ENCODE measurements at regions not wholly inside any gene's neighbourhood (a gene's known extent, or its start where the extent isn't known, plus 50 kb on each side); places are given as distances from the start of the nearest gene placed in this dataset.

DNA sequence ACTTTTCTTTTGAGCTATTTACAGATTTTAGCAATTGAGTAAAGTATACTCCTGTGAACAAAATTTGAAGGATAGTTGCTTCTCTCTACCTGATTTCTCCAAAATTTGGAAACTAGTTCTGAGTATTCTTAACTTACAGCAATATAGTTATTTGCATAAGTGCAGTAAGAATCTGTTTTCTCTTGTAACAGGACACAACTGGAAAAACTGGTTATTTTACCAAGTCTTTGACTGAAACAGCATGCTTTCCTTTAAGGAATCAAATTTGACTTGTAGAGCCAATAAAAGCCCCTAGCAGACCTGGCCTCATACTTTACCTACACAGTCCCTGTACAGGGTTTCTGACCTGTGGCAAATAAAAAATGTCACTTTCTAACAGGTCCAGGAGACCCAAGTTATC is 301.9 kb upstream of the POU5F2 start (continued):
- TF ChIP-seq, protein P1, sequence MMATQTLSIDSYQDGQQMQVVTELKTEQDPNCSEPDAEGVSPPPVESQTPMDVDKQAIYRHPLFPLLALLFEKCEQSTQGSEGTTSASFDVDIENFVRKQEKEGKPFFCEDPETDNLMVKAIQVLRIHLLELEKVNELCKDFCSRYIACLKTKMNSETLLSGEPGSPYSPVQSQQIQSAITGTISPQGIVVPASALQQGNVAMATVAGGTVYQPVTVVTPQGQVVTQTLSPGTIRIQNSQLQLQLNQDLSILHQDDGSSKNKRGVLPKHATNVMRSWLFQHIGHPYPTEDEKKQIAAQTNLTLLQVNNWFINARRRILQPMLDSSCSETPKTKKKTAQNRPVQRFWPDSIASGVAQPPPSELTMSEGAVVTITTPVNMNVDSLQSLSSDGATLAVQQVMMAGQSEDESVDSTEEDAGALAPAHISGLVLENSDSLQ (IDR thresholded peaks at IDR 0.05) = no peak
- no peak for TF ChIP-seq YBX1 (IDR thresholded peaks at IDR 0.05)
- TF ChIP-seq, protein P2, sequence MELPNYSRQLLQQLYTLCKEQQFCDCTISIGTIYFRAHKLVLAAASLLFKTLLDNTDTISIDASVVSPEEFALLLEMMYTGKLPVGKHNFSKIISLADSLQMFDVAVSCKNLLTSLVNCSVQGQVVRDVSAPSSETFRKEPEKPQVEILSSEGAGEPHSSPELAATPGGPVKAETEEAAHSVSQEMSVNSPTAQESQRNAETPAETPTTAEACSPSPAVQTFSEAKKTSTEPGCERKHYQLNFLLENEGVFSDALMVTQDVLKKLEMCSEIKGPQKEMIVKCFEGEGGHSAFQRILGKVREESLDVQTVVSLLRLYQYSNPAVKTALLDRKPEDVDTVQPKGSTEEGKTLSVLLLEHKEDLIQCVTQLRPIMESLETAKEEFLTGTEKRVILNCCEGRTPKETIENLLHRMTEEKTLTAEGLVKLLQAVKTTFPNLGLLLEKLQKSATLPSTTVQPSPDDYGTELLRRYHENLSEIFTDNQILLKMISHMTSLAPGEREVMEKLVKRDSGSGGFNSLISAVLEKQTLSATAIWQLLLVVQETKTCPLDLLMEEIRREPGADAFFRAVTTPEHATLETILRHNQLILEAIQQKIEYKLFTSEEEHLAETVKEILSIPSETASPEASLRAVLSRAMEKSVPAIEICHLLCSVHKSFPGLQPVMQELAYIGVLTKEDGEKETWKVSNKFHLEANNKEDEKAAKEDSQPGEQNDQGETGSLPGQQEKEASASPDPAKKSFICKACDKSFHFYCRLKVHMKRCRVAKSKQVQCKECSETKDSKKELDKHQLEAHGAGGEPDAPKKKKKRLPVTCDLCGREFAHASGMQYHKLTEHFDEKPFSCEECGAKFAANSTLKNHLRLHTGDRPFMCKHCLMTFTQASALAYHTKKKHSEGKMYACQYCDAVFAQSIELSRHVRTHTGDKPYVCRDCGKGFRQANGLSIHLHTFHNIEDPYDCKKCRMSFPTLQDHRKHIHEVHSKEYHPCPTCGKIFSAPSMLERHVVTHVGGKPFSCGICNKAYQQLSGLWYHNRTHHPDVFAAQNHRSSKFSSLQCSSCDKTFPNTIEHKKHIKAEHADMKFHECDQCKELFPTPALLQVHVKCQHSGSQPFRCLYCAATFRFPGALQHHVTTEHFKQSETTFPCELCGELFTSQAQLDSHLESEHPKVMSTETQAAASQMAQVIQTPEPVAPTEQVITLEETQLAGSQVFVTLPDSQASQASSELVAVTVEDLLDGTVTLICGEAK (IDR thresholded peaks at IDR 0.05; ENCODE audit: borderline replicate concordance) = no peak

DNA sequence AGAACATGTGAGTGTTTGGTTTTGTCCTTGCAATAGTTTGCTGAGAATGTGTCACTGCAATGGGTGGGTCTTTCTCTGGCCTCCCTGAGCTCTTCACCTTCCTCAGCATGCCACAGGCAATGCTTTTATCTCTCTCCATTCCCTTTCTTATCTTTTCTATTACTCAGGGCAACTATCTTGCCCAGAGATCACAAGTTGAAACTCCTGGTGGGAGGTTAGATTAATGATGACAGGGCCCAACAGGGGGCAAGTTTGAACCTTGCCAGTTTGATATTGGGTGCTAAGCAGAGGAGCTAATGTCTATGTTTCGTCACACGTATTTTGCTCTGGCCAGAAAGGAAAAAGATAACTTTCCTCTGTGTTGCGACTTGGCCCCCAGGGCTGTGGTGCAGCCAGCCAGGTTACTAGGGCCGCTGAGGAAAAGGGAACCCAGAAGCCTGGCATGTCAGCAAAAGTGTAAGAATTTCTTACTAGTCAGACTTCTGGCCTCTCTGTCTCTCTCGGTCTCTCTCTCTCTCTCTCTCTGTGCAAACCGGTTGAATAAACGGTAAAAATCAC is 299.3 kb upstream of the POU5F2 start:
- SMC1A ChIA-PET (ENCODE audit: uncharacterized antibody, unreplicated experiment) = no interaction called here
- TF ChIP-seq CHD2 (IDR thresholded peaks at IDR 0.05; ENCODE audit: borderline replicate concordance, low read depth, low read length) = no peak
- no peak for TF ChIP-seq NFIC (IDR thresholded peaks at IDR 0.05; ENCODE audit: low read depth, low read length)
- no peak for TF ChIP-seq RFX5 (IDR thresholded peaks at IDR 0.05; ENCODE audit: low read depth, low read length)
- TF ChIP-seq IRF4 (IDR thresholded peaks at IDR 0.05; ENCODE audit: low read depth, low read length) = no peak
- POLR2A ChIA-PET = no interaction called here
- no peak for DNase-seq (ENCODE audit: low read depth, low spot score)
- intact Hi-C loops (cut with micrococcal nuclease; ENCODE audit: unreplicated experiment) = no loop called here
- H3K4me1 ChIP-seq (ENCODE audit: control insufficient read depth, insufficient read depth, low read length) = no peaks in the 10 kb centered on the region
- RAD21 ChIA-PET (ENCODE audit: unreplicated experiment) = no interaction called here
- ATAC-seq = no peak
- CTCF ChIA-PET = interaction anchor here (0.7 kb wide), 1 partner anchor 1429 kb away, joined by 3 read pairs; no protein-coding TSS in a partner anchor
- H3K9me3 ChIP-seq (replicated peaks; ENCODE audit: control insufficient read depth, insufficient read depth, low read length) = no peaks in the 10 kb centered on the region; the same call in 2 of the 3 replicates
- H3K36me3 ChIP-seq (ENCODE audit: control insufficient read depth in 2 of 2, insufficient read depth in 2 of 2, low read length in 1 of 2) = no peaks in the 10 kb centered on the region
- no peaks in the 10 kb centered on the region for H3K79me2 ChIP-seq (ENCODE audit: control insufficient read depth, insufficient read depth, low read length)
- H3K27me3 ChIP-seq (replicated peaks in 1 of 2; ENCODE audit: control insufficient read depth in 2 of 2, insufficient read depth in 2 of 2, low read length in 1 of 2) = no peaks in the 10 kb centered on the region
- no peak overlapping the region for H3K9ac ChIP-seq (ENCODE audit: control insufficient read depth, insufficient read depth, low read length)
- WGBS (ENCODE audit: insufficient coverage, insufficient replicate concordance, low lambda C conversion rate, missing lambda C conversion rate) = 97% methylated on average over 7 of the region's 7 CpGs
- in situ Hi-C loops (cut with MboI) = no loop called here
- no peak overlapping the region for H3K4me2 ChIP-seq (ENCODE audit: control insufficient read depth, insufficient read depth)
- FAIRE-seq = no peak
- no peaks in the 10 kb centered on the region for H4K20me1 ChIP-seq (ENCODE audit: control insufficient read depth, insufficient read depth)
- no peak overlapping the region for H3K27ac ChIP-seq (ENCODE audit: control insufficient read depth, insufficient read depth)
- no peak overlapping the region for H2AFZ ChIP-seq (ENCODE audit: control insufficient read depth, low read depth, low read length)
- BruUV-seq (replicated peaks) = no TSS peak
- no peak overlapping the region for H3K4me3 ChIP-seq

Data from GM12878 (cell line).